NT2/D1 (cell line): ENCODE measurements at regions not wholly inside any gene's neighbourhood (a gene's known extent, or its start where the extent isn't known, plus 50 kb on each side); places are given as distances from the start of the nearest gene placed in this dataset.

Source experiments
- DNase-seq: peaks from one replicate; pipeline ENCODE4 v3.0.0-alpha.2; 2011; ENCODE audit warnings: low read depth, low spot score
- H3K27me3 ChIP-seq: 2 replicates; pipeline ENCODE4 v1.6.0; 2011; ENCODE audit warnings: mild to moderate bottlenecking; ENCODE audit not compliant: insufficient read length, insufficient read depth
- H3K36me3 ChIP-seq: 2 replicates; pipeline ENCODE4 v1.6.1; 2011; ENCODE audit warnings: mild to moderate bottlenecking, low read length, mixed read lengths; ENCODE audit not compliant: insufficient read depth, insufficient read length
- H3K4me1 ChIP-seq: 2 replicates; pipeline ENCODE4 v1.5.1; 2011; ENCODE audit not compliant: insufficient read depth, insufficient read length
- H3K4me3 ChIP-seq: 2 replicates; pipeline ENCODE4 v1.5.1; 2011; ENCODE audit warnings: low read depth; ENCODE audit not compliant: insufficient read length
- H3K9ac ChIP-seq: 2 replicates; pipeline ENCODE4 v1.6.0; 2011; ENCODE audit warnings: low read depth; ENCODE audit not compliant: insufficient read length
- H3K9me3 ChIP-seq: 2 replicates; pipeline ENCODE4 v1.5.1; 2011; ENCODE audit warnings: mild to moderate bottlenecking, low read length; ENCODE audit not compliant: insufficient read depth
- SUZ12 ChIP-seq: IDR thresholded peaks from 2 replicates; pipeline ENCODE4 v1.6.1; 2011; ENCODE audit not compliant: insufficient read length, insufficient read depth; ENCODE audit errors: extremely low read depth
- YY1 ChIP-seq: IDR thresholded peaks from 2 replicates; pipeline ENCODE4 v1.6.1; 2011; ENCODE audit not compliant: insufficient read length, insufficient read depth
- ZNF274 ChIP-seq: IDR thresholded peaks from 2 replicates; pipeline ENCODE4 v1.6.1; 2011; ENCODE audit warnings: mild to moderate bottlenecking, low read depth, low read length

DNA sequence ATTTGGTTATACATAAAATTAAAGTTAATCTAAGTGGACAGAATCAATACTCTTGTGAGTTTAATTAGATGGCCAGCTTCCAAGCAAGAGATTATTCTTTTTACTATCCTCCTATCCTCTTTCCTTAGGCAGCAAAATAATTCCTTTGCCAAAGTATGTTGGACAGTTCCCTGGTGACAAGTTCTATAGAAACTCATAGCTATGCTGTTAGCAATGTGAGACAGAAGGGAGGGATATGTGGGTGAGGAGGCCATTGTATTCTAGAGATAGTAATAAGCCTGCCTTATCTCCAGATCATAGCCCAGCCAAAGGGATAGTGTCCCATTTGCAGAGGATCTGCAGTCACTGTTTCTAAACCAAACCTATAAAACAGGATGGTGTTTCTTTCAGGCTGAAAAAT, 181.6 kb upstream of the HDAC9 start:
- DNase-seq = no peak
- H3K4me3 ChIP-seq = no peak overlapping the region
- H3K9ac ChIP-seq = no peak overlapping the region
- H3K27me3 ChIP-seq = no peaks in the 10 kb centered on the region
- TF ChIP-seq SUZ12 (no peak), YY1 (no peak), ZNF274 (no peak)
- no peaks in the 10 kb centered on the region for H3K9me3 ChIP-seq
- H3K4me1 ChIP-seq = no peaks in the 10 kb centered on the region
- H3K36me3 ChIP-seq = no peaks in the 10 kb centered on the region

DNA sequence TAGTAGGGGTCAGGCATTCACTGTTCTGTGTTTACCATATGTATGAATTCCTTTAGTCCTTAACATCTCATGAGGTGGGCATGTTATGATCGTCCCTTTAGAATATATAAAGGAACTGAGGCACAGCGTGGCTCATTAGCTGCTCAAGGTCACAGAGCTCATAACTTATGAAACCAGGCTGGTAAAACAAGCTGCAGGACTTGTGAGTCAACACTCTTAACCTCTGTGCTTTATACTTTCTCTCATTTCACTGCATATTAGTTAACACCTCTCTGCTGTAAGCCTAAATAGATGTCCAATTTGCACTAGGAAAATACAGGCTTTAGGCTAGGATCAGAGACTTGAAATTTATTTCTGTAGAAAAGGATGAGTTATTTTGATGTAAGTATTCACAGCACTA, 180.3 kb upstream of the HDAC9 start:
- Histone ChIP-seq H3K4me1 (no peaks in the 10 kb centered on the region), H3K4me3 (no peak overlapping the region), H3K9ac (no peak overlapping the region), H3K27me3 (no peaks in the 10 kb centered on the region), H3K9me3 (no peaks in the 10 kb centered on the region), H3K36me3 (no peaks in the 10 kb centered on the region)
- TF ChIP-seq ZNF274 = no peak
- no peak for TF ChIP-seq YY1
- no peak for TF ChIP-seq SUZ12
- no peak for DNase-seq

DNA sequence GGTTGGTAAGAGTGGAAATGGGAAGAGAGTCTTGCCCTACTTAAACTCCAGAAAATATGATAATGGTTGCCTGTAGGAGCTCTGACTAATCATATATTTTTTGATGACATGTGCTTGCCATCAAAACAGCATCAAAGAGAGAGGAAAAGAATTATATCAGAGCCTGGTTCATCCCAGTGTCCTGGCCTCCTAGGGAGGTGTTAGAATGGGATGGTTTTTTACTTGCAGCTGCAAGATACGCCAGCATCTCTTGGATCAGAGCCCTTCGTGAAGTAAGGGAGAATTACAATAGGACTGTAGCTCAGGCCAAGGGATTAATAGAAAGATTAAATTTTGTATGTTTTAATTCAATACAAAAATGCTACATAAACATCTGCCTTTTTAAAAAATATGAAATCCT, 177.6 kb upstream of the HDAC9 start:
- Histone ChIP-seq H3K4me1 (no peaks in the 10 kb centered on the region), H3K9ac (no peak overlapping the region), H3K36me3 (no peaks in the 10 kb centered on the region), H3K9me3 (no peaks in the 10 kb centered on the region), H3K4me3 (no peak overlapping the region), H3K27me3 (no peaks in the 10 kb centered on the region)
- DNase-seq = no peak
- TF ChIP-seq SUZ12 (no peak), ZNF274 (no peak), YY1 (no peak)

DNA sequence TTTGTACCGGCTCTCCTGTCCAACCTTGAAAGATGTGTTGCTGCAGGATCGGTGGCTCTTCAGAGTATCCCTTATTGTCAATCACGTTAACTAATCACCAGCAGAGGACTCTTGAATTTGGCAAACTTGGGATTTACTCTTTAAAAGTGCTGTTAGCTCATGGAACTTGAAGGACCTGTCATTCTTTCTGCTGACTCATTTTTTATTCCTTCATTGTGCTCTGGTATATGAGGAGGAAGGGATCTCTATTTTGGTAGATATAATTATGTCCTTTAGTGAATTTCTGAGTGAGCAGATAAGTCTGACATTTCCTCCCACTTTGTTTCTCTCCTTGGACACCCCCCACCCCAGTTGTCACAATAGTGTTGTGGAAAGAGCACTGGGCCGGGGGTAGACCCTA, 175.1 kb upstream of the HDAC9 start:
- Histone ChIP-seq H3K9ac (no peak overlapping the region), H3K27me3 (no peaks in the 10 kb centered on the region), H3K9me3 (no peaks in the 10 kb centered on the region), H3K4me3 (no peak overlapping the region), H3K4me1 (no peaks in the 10 kb centered on the region), H3K36me3 (no peaks in the 10 kb centered on the region)
- DNase-seq = no peak
- no peak for TF ChIP-seq ZNF274
- TF ChIP-seq YY1 = no peak
- TF ChIP-seq SUZ12 = no peak

DNA sequence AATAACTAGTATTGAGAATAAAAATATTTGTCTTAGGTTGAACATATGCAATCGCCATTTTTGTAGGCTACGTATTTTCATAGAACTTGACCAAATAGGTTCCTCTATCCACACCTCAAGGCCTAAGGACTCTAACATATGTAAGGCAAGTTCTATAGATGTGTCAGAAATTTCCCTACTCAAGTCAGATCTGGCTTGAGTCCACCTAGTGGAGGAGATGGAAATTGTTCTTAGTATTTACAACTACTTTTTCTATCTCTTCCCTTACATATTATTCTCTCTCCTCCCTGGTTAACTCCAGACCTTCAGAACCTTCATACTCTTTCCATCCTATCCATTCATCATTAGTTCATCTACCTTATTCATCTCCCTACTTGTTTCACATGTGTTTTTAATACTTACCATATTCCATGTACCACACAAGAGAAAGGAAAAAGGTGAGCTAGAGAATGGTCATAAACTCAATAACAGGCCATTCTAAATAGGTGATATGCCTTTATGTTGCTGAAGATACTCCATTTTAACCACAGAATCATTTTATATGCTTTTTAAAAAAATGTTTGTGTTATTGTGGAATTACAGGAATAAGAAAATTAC, 174.5 kb upstream of the HDAC9 start:
- Histone ChIP-seq H3K4me1 (no peaks in the 10 kb centered on the region), H3K27me3 (no peaks in the 10 kb centered on the region), H3K4me3 (no peak overlapping the region), H3K36me3 (no peaks in the 10 kb centered on the region), H3K9me3 (no peaks in the 10 kb centered on the region), H3K9ac (no peak overlapping the region)
- DNase-seq = peak; percentile 50
- TF ChIP-seq YY1 (no peak), SUZ12 (no peak), ZNF274 (no peak)

DNA sequence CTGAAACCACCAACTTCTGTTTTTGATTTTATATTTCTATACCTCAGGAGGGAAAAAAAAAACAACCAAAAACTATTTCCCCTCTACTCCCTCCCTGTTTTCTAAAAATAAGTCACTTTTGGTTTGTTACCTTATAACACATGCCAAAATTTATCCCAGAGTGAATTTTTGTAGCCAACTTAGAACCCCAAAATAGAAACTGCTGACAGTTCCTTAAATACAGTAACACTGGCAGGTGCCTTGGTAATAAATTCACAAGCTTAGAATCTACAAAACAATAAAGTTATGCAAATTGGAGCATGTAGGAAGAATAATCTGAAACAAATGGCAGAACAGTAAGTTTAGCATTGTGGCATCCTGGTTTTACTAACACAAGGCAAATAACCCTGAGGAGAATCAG, 165.0 kb upstream of the HDAC9 start:
- TF ChIP-seq YY1 = no peak
- TF ChIP-seq SUZ12 = no peak
- TF ChIP-seq ZNF274 = no peak

DNA sequence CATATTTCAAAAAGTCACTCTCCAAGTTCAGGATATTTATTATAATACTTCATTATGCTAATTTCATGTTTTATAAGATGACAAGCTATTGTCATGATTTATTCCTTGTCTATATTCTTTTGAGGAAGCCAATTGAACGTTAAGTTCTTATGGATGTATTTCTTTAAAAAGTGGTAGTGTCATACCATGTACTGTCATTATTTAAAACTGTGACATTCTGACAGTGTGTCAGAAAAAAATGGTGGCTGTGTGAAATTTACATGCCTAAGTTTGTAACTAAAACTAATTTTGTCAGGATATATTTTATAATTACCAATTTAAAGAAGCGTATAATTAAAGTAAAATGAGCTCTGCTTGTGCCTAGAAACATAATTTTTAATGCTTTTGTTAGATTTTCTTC, 158.9 kb upstream of the HDAC9 start:
- Histone ChIP-seq H3K9ac (no peak overlapping the region), H3K4me1 (no peaks in the 10 kb centered on the region), H3K4me3 (no peak overlapping the region), H3K9me3 (peaks cover 14% of the 10 kb centered on the region), H3K27me3 (no peaks in the 10 kb centered on the region), H3K36me3 (no peaks in the 10 kb centered on the region)
- TF ChIP-seq ZNF274 = no peak
- TF ChIP-seq SUZ12 = no peak
- no peak for TF ChIP-seq YY1
- DNase-seq = no peak

More for the DNA sequence above, 165.0 kb upstream of the HDAC9 start:
- H3K4me1 ChIP-seq = no peaks in the 10 kb centered on the region
- no peak overlapping the region for H3K9ac ChIP-seq
- no peaks in the 10 kb centered on the region for H3K27me3 ChIP-seq
- no peak for DNase-seq
- H3K36me3 ChIP-seq = no peaks in the 10 kb centered on the region
- H3K4me3 ChIP-seq = no peak overlapping the region
- H3K9me3 ChIP-seq = no peaks in the 10 kb centered on the region
